Neural cell (in vitro differentiated cells): ENCODE measurements at regions not wholly inside any gene's neighbourhood (a gene's known extent, or its start where the extent isn't known, plus 50 kb on each side); places are given as distances from the start of the nearest gene placed in this dataset.

ENCODE experiments used
- H2AFZ ChIP-seq: fragments of 200-600, 300-800 bp; sonication (generic), shearing (Covaris generic); 2 replicates; pipeline ENCODE4 v1.6.0; 2014; ENCODE audit warnings: low read depth, mild to moderate bottlenecking, antibody characterized with exemption, low read length, moderate library complexity
- H3F3A ChIP-seq: fragments of 200-600 bp; shearing (Covaris generic); 2 replicates; pipeline ENCODE4 v1.6.1; 2016; ENCODE audit warnings: mild to moderate bottlenecking, moderate library complexity, mixed read lengths, antibody characterized with exemption, low read length; ENCODE audit not compliant: insufficient read depth, poor library complexity, severe bottlenecking
- H3K27ac ChIP-seq: fragments of 200-600, 300-800 bp; sonication (generic), shearing (Covaris generic); 2 replicates; pipeline ENCODE4 v1.5.1; 2014; ENCODE audit warnings: mild to moderate bottlenecking, low read length, moderate library complexity
- H3K27me3 ChIP-seq: fragments of 300-800, 200-600 bp; sonication (generic), shearing (Covaris generic); 2 replicates; pipeline ENCODE4 v1.6.0; 2014; ENCODE audit warnings: mild to moderate bottlenecking, low read depth, low read length, moderate library complexity; ENCODE audit not compliant: insufficient read depth
- H3K36me3 ChIP-seq: fragments of 300-800, 200-600 bp; sonication (generic), shearing (Covaris generic); 2 replicates; pipeline ENCODE4 v1.5.1; 2014; ENCODE audit warnings: mild to moderate bottlenecking, antibody characterized with exemption, low read length, moderate library complexity; ENCODE audit not compliant: insufficient read depth
- H3K4me2 ChIP-seq: fragments of 300-800, 200-600 bp; sonication (generic), shearing (Covaris generic); 2 replicates; pipeline ENCODE4 v1.6.0; 2014; ENCODE audit warnings: mild to moderate bottlenecking, low read length
- H3K4me3 ChIP-seq: fragments of 300-800, 200-600 bp; sonication (generic), shearing (Covaris generic); 2 replicates; pipeline ENCODE4 v1.5.1; 2014; ENCODE audit warnings: mild to moderate bottlenecking, low read length, moderate library complexity
- H3K79me2 ChIP-seq: fragments of 200-600 bp; shearing (Covaris generic); replicated peaks from 2 replicates; pipeline ENCODE4 v1.6.0; 2014; ENCODE audit warnings: mild to moderate bottlenecking, low read length, moderate library complexity; ENCODE audit not compliant: insufficient read depth
- H3K9ac ChIP-seq: fragments of 300-800, 200-600 bp; sonication (generic), shearing (Covaris generic); 2 replicates; pipeline ENCODE4 v1.6.1; 2016; ENCODE audit warnings: mild to moderate bottlenecking, low read length, mixed read lengths
- H3K9me2 ChIP-seq: fragments of 200-600 bp; shearing (Covaris generic); 2 replicates; pipeline ENCODE4 v1.6.1; 2016; ENCODE audit warnings: mild to moderate bottlenecking, low read length, mixed read lengths; ENCODE audit not compliant: insufficient read depth
- H3K9me3 ChIP-seq: fragments of 200-600, 300-800 bp; sonication (generic), shearing (Covaris generic); 2 replicates; pipeline ENCODE4 v1.6.1; 2016; ENCODE audit warnings: mild to moderate bottlenecking, mixed run types, low read length, moderate library complexity, mixed read lengths
- H4K20me1 ChIP-seq: fragments of 200-600 bp; shearing (Covaris generic); 2 replicates; pipeline ENCODE4 v1.6.1; 2016; ENCODE audit warnings: mild to moderate bottlenecking, mixed run types; ENCODE audit not compliant: insufficient read depth
- CTCF ChIP-seq: fragments of 450-650 bp; IDR thresholded peaks from 2 replicates; pipeline ENCODE4 v1.5.1; 2014; ENCODE audit warnings: antibody characterized with exemption, mild to moderate bottlenecking, moderate library complexity; ENCODE audit not compliant: poor library complexity, severe bottlenecking
- EP300 ChIP-seq: fragments of 450-650 bp; conservative IDR thresholded peaks from 2 replicates; pipeline ENCODE4 v1.6.1; 2014; ENCODE audit warnings: antibody characterized with exemption, mild to moderate bottlenecking, moderate library complexity; ENCODE audit not compliant: poor library complexity, severe bottlenecking
- EZH2 ChIP-seq: fragments of 200-600, 300-800 bp; shearing (Covaris generic), sonication (generic); IDR thresholded peaks from 2 replicates; pipeline ENCODE4 v1.6.1; 2014; ENCODE audit warnings: antibody characterized with exemption, low read length, borderline replicate concordance, mild to moderate bottlenecking; ENCODE audit not compliant: insufficient read depth, poor library complexity, severe bottlenecking
- MXI1 ChIP-seq: fragments of 450-650 bp; conservative IDR thresholded peaks from 2 replicates; pipeline ENCODE4 v1.6.1; 2014; ENCODE audit warnings: antibody characterized with exemption, mild to moderate bottlenecking; ENCODE audit not compliant: poor library complexity, severe bottlenecking
- POLR2AphosphoS5 ChIP-seq: IDR thresholded peaks from 2 replicates; pipeline ENCODE4 v1.6.1; 2012
- RAD21 ChIP-seq: fragments of 450-650 bp; conservative IDR thresholded peaks from 2 replicates; pipeline ENCODE4 v1.6.1; 2014; ENCODE audit warnings: antibody characterized with exemption, mild to moderate bottlenecking, moderate library complexity
- REST ChIP-seq: IDR thresholded peaks from 2 replicates; pipeline ENCODE4 v1.6.1; 2012; ENCODE audit warnings: borderline replicate concordance
- SMC3 ChIP-seq: fragments of 450-650 bp; conservative IDR thresholded peaks from 2 replicates; pipeline ENCODE4 v1.6.1; 2014; ENCODE audit warnings: antibody characterized with exemption, mild to moderate bottlenecking, moderate library complexity; ENCODE audit not compliant: poor library complexity
- TAF1 ChIP-seq: IDR thresholded peaks from 2 replicates; pipeline ENCODE4 v1.6.1; 2012; ENCODE audit warnings: low read depth

GRCh38 chr5:4947106-4947505, 193.0 kb upstream of the ADAMTS16 start:
- Histone ChIP-seq H3K27me3 (no peaks in the 10 kb centered on the region), H3K9me2 (no peaks in the 10 kb centered on the region), H4K20me1 (no peaks in the 10 kb centered on the region), H3K4me2 (no peak overlapping the region), H3K36me3 (no peaks in the 10 kb centered on the region), H3K4me3 (no peak overlapping the region), H3K79me2 (no peaks in the 10 kb centered on the region), H3K27ac (no peak overlapping the region), H3K9me3 (no peaks in the 10 kb centered on the region), H3F3A (no peaks in the 10 kb centered on the region), H2AFZ (no peak overlapping the region), H3K9ac (no peak overlapping the region)
- TF ChIP-seq CTCF = no peak

GRCh38 chr5:4947893-4948536, 192.1 kb upstream of the ADAMTS16 start:
- H3K27ac ChIP-seq = no peak overlapping the region
- H3K79me2 ChIP-seq = no peaks in the 10 kb centered on the region
- H3K36me3 ChIP-seq = no peaks in the 10 kb centered on the region
- no peak overlapping the region for H3K4me3 ChIP-seq
- no peak for TF ChIP-seq POLR2AphosphoS5
- TF ChIP-seq TAF1 = no peak
- no peak for TF ChIP-seq RAD21
- no peak for TF ChIP-seq EZH2
- no peak for TF ChIP-seq EP300
- no peak for TF ChIP-seq CTCF
- no peak for TF ChIP-seq REST
- no peak for TF ChIP-seq SMC3
- TF ChIP-seq MXI1 = no peak
- H4K20me1 ChIP-seq = no peaks in the 10 kb centered on the region
- no peak overlapping the region for H3K9ac ChIP-seq
- H3K27me3 ChIP-seq = no peaks in the 10 kb centered on the region
- no peak overlapping the region for H3K4me2 ChIP-seq
- H3F3A ChIP-seq = no peaks in the 10 kb centered on the region
- no peaks in the 10 kb centered on the region for H3K9me2 ChIP-seq
- H3K9me3 ChIP-seq = no peaks in the 10 kb centered on the region
- H2AFZ ChIP-seq = no peak overlapping the region
